Stimulated activated CD4-positive, alpha-beta T cell treated with anti-CD3 and anti-CD28 coated beads, Interleukin-12 subunit alpha, Interleukin-12 subunit beta, amount 100 ng/mL, for 48 hours (primary cell): ENCODE measurements at regions not wholly inside any gene's neighbourhood (a gene's known extent, or its start where the extent isn't known, plus 50 kb on each side); places are given as distances from the start of the nearest gene placed in this dataset.
A peak's percentile ranks its signal among the peaks of the same experiment; 100 is the strongest.
"Not testable (repeated sequence)": the region's sequence is repeated elsewhere in the genome, so short reads cannot be mapped to it uniquely, and the experiment has no call there.

ENCODE experiments used
- DNase-seq, 3 donors: peaks; one replicate each; pipeline ENCODE4 v3.0.0-alpha.2; 2020; ENCODE audit warnings: low read depth in 2 of 3, low spot score in 1 of 3

GRCh38 chr7:152543799-152544198 is 108.0 kb upstream of the KMT2C start:
- DNase-seq: no peak

GRCh38 chr7:152541892-152542291 is 106.1 kb upstream of the KMT2C start:
- DNase-seq: no peak

- not testable (repeated sequence) for DNase-seq
These were observed 103.3 kb upstream of the KMT2C start for GRCh38 chr7:152539190-152539495.

- DNase-seq: not testable (repeated sequence)
These were observed 102.8 kb upstream of the KMT2C start for GRCh38 chr7:152538346-152539189.

GRCh38 chr7:152537639-152538038 is 101.8 kb upstream of the KMT2C start:
- DNase-seq: no peak

- no peak for DNase-seq
These were observed 92.8 kb upstream of the KMT2C start for GRCh38 chr7:152528612-152529011.

- no peak for DNase-seq
These were observed 91.8 kb upstream of the KMT2C start for GRCh38 chr7:152527610-152528032.

- DNase-seq: no peak
These were observed 88.1 kb upstream of the KMT2C start for GRCh38 chr7:152523916-152524315.

GRCh38 chr7:152522571-152523067 is 86.8 kb upstream of the KMT2C start:
- DNase-seq: no peak

- no peak for DNase-seq
These were observed 85.9 kb upstream of the KMT2C start for GRCh38 chr7:152521420-152522337.

GRCh38 chr7:152520861-152521302 is 85.1 kb upstream of the KMT2C start:
- no peak for DNase-seq

GRCh38 chr7:152519290-152519689 is 83.5 kb upstream of the KMT2C start:
- DNase-seq: no peak

GRCh38 chr7:152516216-152516615 is 80.4 kb upstream of the KMT2C start:
- no peak for DNase-seq

- DNase-seq: not testable (repeated sequence)
These were observed 79.6 kb upstream of the KMT2C start for GRCh38 chr7:152515266-152515950.

- no peak for DNase-seq
These were observed 78.9 kb upstream of the KMT2C start for GRCh38 chr7:152514771-152515105.

GRCh38 chr7:152513861-152514770 is 78.3 kb upstream of the KMT2C start:
- no peak for DNase-seq

GRCh38 chr7:152512706-152513105 is 76.9 kb upstream of the KMT2C start:
- peak in 1 of 3 donors; percentile 11 for DNase-seq

GRCh38 chr7:152511736-152512135 is 75.9 kb upstream of the KMT2C start:
- no peak for DNase-seq

- DNase-seq: no peak
These were observed 72.9 kb upstream of the KMT2C start for GRCh38 chr7:152508701-152509100.

- DNase-seq: no peak
These were observed 69.8 kb upstream of the KMT2C start for GRCh38 chr7:152505606-152506005.
